ENCODE measurements at regions not wholly inside any gene's neighbourhood (a gene's known extent, or its start where the extent isn't known, plus 50 kb on each side); places are given as distances from the start of the nearest gene placed in this dataset.

DNA sequence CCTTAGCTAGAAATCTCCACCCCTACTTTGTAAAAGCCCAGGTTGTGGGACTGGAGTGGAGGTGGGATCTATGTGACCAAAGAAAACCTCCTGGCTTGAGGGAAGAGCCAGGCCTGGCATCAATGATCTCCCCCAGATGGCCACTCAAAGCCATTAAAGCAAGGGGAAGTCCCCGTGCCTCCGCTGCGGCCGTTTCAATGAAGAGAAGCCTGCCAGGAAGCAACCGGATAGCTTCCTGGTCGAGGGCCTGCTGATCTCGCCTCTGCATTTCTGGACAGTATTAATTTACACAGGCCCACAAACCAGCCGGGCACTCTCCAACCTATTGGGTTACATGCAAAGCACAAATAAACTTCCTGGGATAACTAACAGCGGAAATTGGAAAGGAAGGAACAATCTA lies 160.5 kb upstream of the MSX2 start:
- Histone ChIP-seq H3K9me3 (ENCODE audit: severe bottlenecking) (no peaks in the 10 kb centered on the region), H3K36me3 (no peaks in the 10 kb centered on the region), H3K4me3 (ENCODE audit: low read depth, low read length) (no peak overlapping the region), H3K27me3 (ENCODE audit: insufficient read depth, low read depth, severe bottlenecking) (peaks cover 86% of the 10 kb centered on the region), H3K27ac (no peak overlapping the region)
- DNase-seq: no peak
- TF ChIP-seq, protein P1, sequence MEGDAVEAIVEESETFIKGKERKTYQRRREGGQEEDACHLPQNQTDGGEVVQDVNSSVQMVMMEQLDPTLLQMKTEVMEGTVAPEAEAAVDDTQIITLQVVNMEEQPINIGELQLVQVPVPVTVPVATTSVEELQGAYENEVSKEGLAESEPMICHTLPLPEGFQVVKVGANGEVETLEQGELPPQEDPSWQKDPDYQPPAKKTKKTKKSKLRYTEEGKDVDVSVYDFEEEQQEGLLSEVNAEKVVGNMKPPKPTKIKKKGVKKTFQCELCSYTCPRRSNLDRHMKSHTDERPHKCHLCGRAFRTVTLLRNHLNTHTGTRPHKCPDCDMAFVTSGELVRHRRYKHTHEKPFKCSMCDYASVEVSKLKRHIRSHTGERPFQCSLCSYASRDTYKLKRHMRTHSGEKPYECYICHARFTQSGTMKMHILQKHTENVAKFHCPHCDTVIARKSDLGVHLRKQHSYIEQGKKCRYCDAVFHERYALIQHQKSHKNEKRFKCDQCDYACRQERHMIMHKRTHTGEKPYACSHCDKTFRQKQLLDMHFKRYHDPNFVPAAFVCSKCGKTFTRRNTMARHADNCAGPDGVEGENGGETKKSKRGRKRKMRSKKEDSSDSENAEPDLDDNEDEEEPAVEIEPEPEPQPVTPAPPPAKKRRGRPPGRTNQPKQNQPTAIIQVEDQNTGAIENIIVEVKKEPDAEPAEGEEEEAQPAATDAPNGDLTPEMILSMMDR (IDR thresholded peaks at IDR 0.05; ENCODE audit: low read depth, low read length): no peak

DNA sequence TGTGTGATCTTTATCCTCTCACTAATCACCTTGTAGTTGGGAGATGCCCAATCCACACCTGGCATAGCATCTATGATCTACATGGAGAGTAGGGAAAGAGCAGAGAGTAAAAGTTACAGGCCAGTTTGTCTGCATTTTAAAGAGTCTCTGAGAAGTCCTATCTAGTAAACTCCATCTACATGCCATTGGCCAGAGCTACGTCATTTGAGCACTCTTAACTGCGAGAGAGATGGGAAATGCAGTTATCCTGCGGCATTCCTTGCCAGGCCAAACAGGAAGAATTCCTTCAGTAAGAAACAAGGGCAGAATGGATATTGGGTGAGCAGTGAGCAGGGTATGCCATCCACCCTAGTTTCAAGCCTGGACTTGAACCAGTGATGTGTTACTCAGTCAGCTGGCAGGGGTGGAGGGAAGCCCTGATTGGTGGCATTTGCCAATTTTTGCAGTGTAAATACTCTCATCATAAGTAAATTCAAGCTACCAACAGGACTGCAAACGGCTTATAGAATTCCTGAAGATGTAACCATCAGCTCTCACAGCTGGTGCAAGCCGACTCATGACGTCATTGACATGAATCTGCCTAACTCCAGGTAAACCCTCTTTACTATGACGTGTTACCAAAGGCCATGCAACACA lies 156.8 kb upstream of the MSX2 start:
- TF ChIP-seq, protein P1 (IDR thresholded peaks at IDR 0.05; ENCODE audit: low read depth, low read length): no peak
- H3K9me3 ChIP-seq (ENCODE audit: severe bottlenecking): no peaks in the 10 kb centered on the region
- peaks cover 87% of the 10 kb centered on the region for H3K27me3 ChIP-seq (ENCODE audit: insufficient read depth, low read depth, severe bottlenecking)
- no peak for DNase-seq
- no peaks in the 10 kb centered on the region for H3K36me3 ChIP-seq
- no peak overlapping the region for H3K4me3 ChIP-seq (ENCODE audit: low read depth, low read length)
- no peak overlapping the region for H3K27ac ChIP-seq

DNA sequence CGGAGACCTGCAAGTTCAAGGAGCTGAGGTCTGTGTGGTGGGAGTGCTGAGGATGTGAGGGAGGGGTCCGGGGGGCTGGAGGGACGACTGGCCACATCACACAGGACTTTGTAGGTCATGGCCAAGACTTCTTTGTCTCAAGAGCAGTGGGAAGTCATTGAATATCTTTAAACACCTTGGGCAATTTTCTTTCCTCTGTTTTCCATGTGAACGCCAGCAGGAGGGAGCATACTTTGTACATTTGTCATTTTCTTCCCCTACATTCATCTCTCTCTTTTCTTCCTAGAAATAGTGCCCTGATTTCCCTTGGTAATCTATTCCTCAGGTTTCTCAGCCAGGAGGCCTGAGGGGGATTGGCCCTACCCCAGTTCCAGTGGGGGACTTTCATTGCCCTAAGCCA lies 153.7 kb upstream of the MSX2 start:
- DNase-seq: no peak
- TF ChIP-seq, protein P1 (IDR thresholded peaks at IDR 0.05; ENCODE audit: low read depth, low read length): no peak
- Histone ChIP-seq H3K27ac (no peak overlapping the region), H3K36me3 (no peaks in the 10 kb centered on the region), H3K9me3 (ENCODE audit: severe bottlenecking) (no peaks in the 10 kb centered on the region), H3K4me3 (ENCODE audit: low read depth, low read length) (no peak overlapping the region), H3K27me3 (ENCODE audit: insufficient read depth, low read depth, severe bottlenecking) (peaks cover 85% of the 10 kb centered on the region)

DNA sequence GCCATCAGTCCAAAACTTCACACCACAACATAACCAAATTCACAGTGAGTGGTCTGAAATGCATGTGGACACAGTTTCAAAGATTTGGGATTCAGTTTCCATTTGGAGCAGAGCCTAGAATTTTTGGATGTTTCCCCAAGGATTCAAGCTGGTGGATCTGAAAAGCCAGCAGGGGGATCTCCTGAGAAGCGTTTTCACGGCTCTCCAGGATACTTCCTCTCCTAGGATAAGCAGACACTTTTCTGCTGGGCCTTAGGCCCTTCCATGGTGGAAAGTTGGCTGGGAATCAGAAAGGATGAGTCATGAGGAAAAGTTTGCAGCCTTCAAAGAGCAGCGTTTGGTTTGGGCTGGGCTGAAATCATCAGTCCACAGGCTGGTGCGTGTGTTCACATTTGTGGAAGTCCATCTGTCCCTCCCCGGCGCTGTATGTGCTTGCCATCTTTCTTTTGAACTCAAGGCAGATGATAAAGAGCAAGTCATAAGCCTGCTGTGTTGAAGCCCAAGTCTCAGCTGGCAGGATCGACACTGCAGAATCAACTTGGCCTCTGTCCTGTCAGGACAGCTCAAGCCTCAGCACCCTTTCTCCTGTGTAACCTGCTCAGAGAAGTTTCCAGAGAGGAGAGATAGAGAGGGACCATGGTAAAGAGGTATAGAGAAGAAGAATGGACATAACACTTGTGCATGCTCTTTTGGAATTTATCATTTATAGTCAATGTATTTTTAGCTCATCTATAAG lies 152.6 kb upstream of the MSX2 start:
- no peak for DNase-seq
- H3K36me3 ChIP-seq: no peaks in the 10 kb centered on the region
- no peak overlapping the region for H3K27ac ChIP-seq
- no peaks in the 10 kb centered on the region for H3K9me3 ChIP-seq (ENCODE audit: severe bottlenecking)
- peaks cover 87% of the 10 kb centered on the region for H3K27me3 ChIP-seq (ENCODE audit: insufficient read depth, low read depth, severe bottlenecking)
- TF ChIP-seq, protein P1 (IDR thresholded peaks at IDR 0.05; ENCODE audit: low read depth, low read length): no peak
- no peak overlapping the region for H3K4me3 ChIP-seq (ENCODE audit: low read depth, low read length)

DNA sequence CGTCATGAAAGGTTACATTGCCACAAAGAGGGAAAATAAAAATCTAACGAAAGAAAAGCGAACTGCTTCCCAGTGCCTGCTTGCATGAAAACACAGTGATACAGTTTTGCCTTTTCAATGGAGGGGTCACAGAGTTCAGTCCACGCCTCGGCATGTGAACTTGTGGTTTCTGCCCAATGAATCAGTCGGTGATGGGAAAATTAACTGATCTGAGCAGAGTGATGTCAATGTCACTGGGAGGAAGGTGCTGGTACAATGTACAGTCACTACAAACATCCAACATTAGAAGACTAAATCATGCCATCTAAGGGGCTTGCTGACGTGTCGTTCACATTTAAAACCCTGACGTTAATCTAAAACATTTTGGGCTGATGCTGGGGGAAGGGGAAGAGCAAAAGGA lies 151.8 kb upstream of the MSX2 start:
- Histone ChIP-seq H3K4me3 (ENCODE audit: low read depth, low read length) (no peak overlapping the region), H3K36me3 (no peaks in the 10 kb centered on the region), H3K27ac (no peak overlapping the region), H3K27me3 (ENCODE audit: insufficient read depth, low read depth, severe bottlenecking) (peaks cover 87% of the 10 kb centered on the region), H3K9me3 (ENCODE audit: severe bottlenecking) (no peaks in the 10 kb centered on the region)
- TF ChIP-seq, protein P1 (IDR thresholded peaks at IDR 0.05; ENCODE audit: low read depth, low read length): no peak
- no peak for DNase-seq
